Testis (tissue), 2 donors: ENCODE measurements at regions not wholly inside any gene's neighbourhood (a gene's known extent, or its start where the extent isn't known, plus 50 kb on each side); places are given as distances from the start of the nearest gene placed in this dataset.

Experiments
- POLR2A ChIP-seq: fragments of 450-650 bp; IDR thresholded peaks from one replicate; pipeline ENCODE4 v1.6.1; 2017; ENCODE audit warnings: antibody characterized with exemption, mild to moderate bottlenecking, moderate library complexity
- TF ChIP-seq, protein P1 (sequence below), 3 experiments: fragments of 450-650 bp in 2 of 3; fragments of 200-600 bp in 1 of 3; sonication (generic) in 1 of 3; IDR thresholded peaks; one replicate each; pipeline ENCODE4 v1.5.1; 2016 to 2019; ENCODE audit warnings: antibody characterized with exemption in 3 of 3, mild to moderate bottlenecking in 2 of 3, moderate library complexity in 1 of 3

DNA sequence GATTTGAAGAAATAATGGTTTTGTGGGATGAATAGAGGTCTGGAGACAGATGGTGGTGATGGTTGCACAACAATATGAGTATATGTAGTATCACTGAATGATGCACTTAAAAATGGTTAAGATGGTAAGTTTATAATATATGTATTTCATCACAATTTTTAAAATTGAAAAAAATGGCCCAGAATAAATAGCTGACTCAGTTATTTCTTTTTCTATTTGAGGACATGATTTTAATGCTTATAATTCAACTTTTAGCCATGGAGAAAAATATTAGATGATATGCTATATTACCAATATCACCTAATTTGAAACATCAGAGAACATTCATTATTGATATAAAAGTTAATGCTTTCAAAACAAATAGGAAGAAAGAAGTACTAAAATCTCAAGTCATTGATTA, 339.8 kb upstream of the LINC00305 start:
- TF ChIP-seq, protein P1, sequence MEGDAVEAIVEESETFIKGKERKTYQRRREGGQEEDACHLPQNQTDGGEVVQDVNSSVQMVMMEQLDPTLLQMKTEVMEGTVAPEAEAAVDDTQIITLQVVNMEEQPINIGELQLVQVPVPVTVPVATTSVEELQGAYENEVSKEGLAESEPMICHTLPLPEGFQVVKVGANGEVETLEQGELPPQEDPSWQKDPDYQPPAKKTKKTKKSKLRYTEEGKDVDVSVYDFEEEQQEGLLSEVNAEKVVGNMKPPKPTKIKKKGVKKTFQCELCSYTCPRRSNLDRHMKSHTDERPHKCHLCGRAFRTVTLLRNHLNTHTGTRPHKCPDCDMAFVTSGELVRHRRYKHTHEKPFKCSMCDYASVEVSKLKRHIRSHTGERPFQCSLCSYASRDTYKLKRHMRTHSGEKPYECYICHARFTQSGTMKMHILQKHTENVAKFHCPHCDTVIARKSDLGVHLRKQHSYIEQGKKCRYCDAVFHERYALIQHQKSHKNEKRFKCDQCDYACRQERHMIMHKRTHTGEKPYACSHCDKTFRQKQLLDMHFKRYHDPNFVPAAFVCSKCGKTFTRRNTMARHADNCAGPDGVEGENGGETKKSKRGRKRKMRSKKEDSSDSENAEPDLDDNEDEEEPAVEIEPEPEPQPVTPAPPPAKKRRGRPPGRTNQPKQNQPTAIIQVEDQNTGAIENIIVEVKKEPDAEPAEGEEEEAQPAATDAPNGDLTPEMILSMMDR (IDR thresholded peaks at IDR 0.05): no peak
- TF ChIP-seq POLR2A: no peak
